CD14-positive monocyte (primary cell): ENCODE measurements at regions not wholly inside any gene's neighbourhood (a gene's known extent, or its start where the extent isn't known, plus 50 kb on each side); places are given as distances from the start of the nearest gene placed in this dataset.

Experiments
- DNase-seq, 3 donors: peaks; one replicate each; pipeline ENCODE4 v3.0.0-alpha.2; 2011 to 2022
- H2AFZ ChIP-seq: 2 replicates; pipeline ENCODE4 v1.6.0; 2012; ENCODE audit warnings: mild to moderate bottlenecking, low read depth, low read length, inconsistent platforms; ENCODE audit not compliant: insufficient read depth, poor library complexity, severe bottlenecking
- H3K27ac ChIP-seq, 2 donors: 1 replicate in 1 of 2; 2 replicates in 1 of 2; pipeline ENCODE4 v1.5.1; 2012 to 2013; ENCODE audit warnings: low read length in 2 of 2, control low read depth in 1 of 2, inconsistent platforms in 1 of 2, low read depth in 1 of 2, mild to moderate bottlenecking in 1 of 2
- H3K27me3 ChIP-seq, 2 donors: one replicate each; pipeline versions ENCODE4 v1.6.0 to v1.6.1; 2011 to 2013; ENCODE audit warnings: low read length in 2 of 2; ENCODE audit not compliant: control insufficient read depth in 2 of 2, insufficient read depth in 2 of 2
- H3K36me3 ChIP-seq, 2 donors: replicated peaks in 1 of 2; 1 replicate in 1 of 2; 2 replicates in 1 of 2; pipeline versions ENCODE4 v1.5.1 to v1.6.1; 2012 to 2013; ENCODE audit warnings: low read length in 2 of 2, control low read depth in 1 of 2, inconsistent platforms in 1 of 2, mild to moderate bottlenecking in 1 of 2; ENCODE audit not compliant: insufficient read depth in 2 of 2, control insufficient read depth in 1 of 2
- H3K4me1 ChIP-seq, 2 donors: 1 replicate in 1 of 2; 2 replicates in 1 of 2; pipeline versions ENCODE4 v1.5.1 to v1.6.1; 2012 to 2013; ENCODE audit warnings: low read length in 2 of 2, control low read depth in 1 of 2, inconsistent platforms in 1 of 2, mild to moderate bottlenecking in 1 of 2, moderate library complexity in 1 of 2; ENCODE audit not compliant: insufficient read depth in 2 of 2, control insufficient read depth in 1 of 2
- H3K4me2 ChIP-seq: replicated peaks from 2 replicates; pipeline ENCODE3; 2012; ENCODE audit warnings: low read length, moderate library complexity, mild to moderate bottlenecking; ENCODE audit not compliant: poor library complexity, severe bottlenecking; ENCODE audit errors: extremely low read depth
- H3K4me3 ChIP-seq, 3 experiments: fragments of 200-600 bp in 1 of 3; sonication (generic) in 1 of 3; replicated peaks in 1 of 3; 1 replicate in 2 of 3; 2 replicates in 1 of 3; pipeline ENCODE4 v1.5.1; 2011 to 2013; ENCODE audit warnings: low read length in 3 of 3, mild to moderate bottlenecking in 3 of 3, control low read depth in 2 of 3, low read depth in 2 of 3, inconsistent platforms in 1 of 3, moderate library complexity in 1 of 3
- H3K79me2 ChIP-seq: 2 replicates; pipeline ENCODE4 v1.6.0; 2012; ENCODE audit warnings: mild to moderate bottlenecking, control low read depth, inconsistent platforms, low read length, moderate library complexity; ENCODE audit not compliant: insufficient read depth
- H3K9ac ChIP-seq: 2 replicates; pipeline ENCODE4 v1.6.0; 2017; ENCODE audit warnings: low read length, mild to moderate bottlenecking; ENCODE audit not compliant: insufficient read depth, poor library complexity, severe bottlenecking
- H3K9me3 ChIP-seq, 2 donors: replicated peaks in 1 of 2; 1 replicate in 1 of 2; 2 replicates in 1 of 2; pipeline versions ENCODE4 v1.5.1 to v1.6.1; 2012 to 2013; ENCODE audit warnings: low read length in 2 of 2, control low read depth in 1 of 2; ENCODE audit not compliant: control insufficient read depth in 1 of 2, insufficient read depth in 1 of 2
- H4K20me1 ChIP-seq: 2 replicates; pipeline ENCODE4 v1.6.0; 2012; ENCODE audit warnings: mild to moderate bottlenecking, low read length, control low read depth, moderate library complexity; ENCODE audit not compliant: insufficient read depth
- H3K27ac Mint-ChIP-seq, 7 donors: one replicate each; pipeline ENCODE4 v1.8.0; 2020; ENCODE audit warnings: mild to moderate bottlenecking in 7 of 7, mixed read lengths in 7 of 7, moderate library complexity in 6 of 7, inconsistent platforms in 2 of 7
- H3K27me3 Mint-ChIP-seq, 3 donors: one replicate each; pipeline ENCODE4 v1.8.0; 2021 to 2022; ENCODE audit warnings: low read depth in 3 of 3, mild to moderate bottlenecking in 3 of 3, mixed read lengths in 3 of 3, moderate library complexity in 3 of 3, inconsistent platforms in 1 of 3
- H3K36me3 Mint-ChIP-seq, 2 donors: one replicate each; pipeline ENCODE4 v1.8.0; 2020; ENCODE audit warnings: mixed read lengths in 2 of 2, inconsistent platforms in 1 of 2, mild to moderate bottlenecking in 1 of 2
- H3K4me1 Mint-ChIP-seq: one replicate; pipeline ENCODE4 v1.8.0; 2020; ENCODE audit warnings: mild to moderate bottlenecking, mixed read lengths
- H3K4me3 Mint-ChIP-seq, 2 donors: one replicate each; pipeline ENCODE4 v1.8.0; 2020; ENCODE audit warnings: mild to moderate bottlenecking in 2 of 2, mixed read lengths in 2 of 2, moderate library complexity in 1 of 2
- H3K9me3 Mint-ChIP-seq, 7 donors: one replicate each; pipeline ENCODE4 v1.8.0; 2020 to 2022; ENCODE audit warnings: mixed read lengths in 7 of 7, mild to moderate bottlenecking in 6 of 7, moderate library complexity in 6 of 7, inconsistent platforms in 2 of 7
- CTCF ChIP-seq: fragments of 200-600 bp; IDR thresholded peaks from one replicate; pipeline ENCODE4 v1.8.0; 2022; ENCODE audit warnings: antibody characterized with exemption, mild to moderate bottlenecking
- WGBS: methylation state at CpG from one replicate; pipeline ENCODE4 v1.1.5; 2013; ENCODE audit warnings: missing lambda C conversion rate; ENCODE audit not compliant: insufficient coverage; 5-methylcytosine and 5-hydroxymethylcytosine counted together
- intact Hi-C, 2 donors: fragments of 100-400 bp; cut with micrococcal nuclease; formaldehyde crosslinking; loops; one replicate each; pipeline versions ENCODE4 v1.15.0 to v1.15.1; 2023

GRCh38 chr16:14017886-14018285, 53.2 kb upstream of the MRTFB start:
- Histone ChIP-seq H3K36me3 (no peaks in the 10 kb centered on the region), H2AFZ (no peak overlapping the region), H3K4me1 (peaks cover 11 to 20% of the 10 kb centered on the region in 2 donors), H3K79me2 (no peaks in the 10 kb centered on the region), H3K27me3 (no peaks in the 10 kb centered on the region), H3K4me3 (no peak overlapping the region), H4K20me1 (no peaks in the 10 kb centered on the region), H3K4me2 (no peak overlapping the region), H3K27ac (no peak overlapping the region), H3K9me3 (no peaks in the 10 kb centered on the region), H3K9ac (no peak overlapping the region)
- 93% methylated on average over 2 of the region's 2 CpGs for WGBS
- intact Hi-C loops = no loop called here
- peaks cover 6 to 11% (median 9%) of the 10 kb centered on the region in 3 donors for H3K27me3 Mint-ChIP-seq
- TF ChIP-seq CTCF = no peak
- H3K4me3 Mint-ChIP-seq = no peak overlapping the region
- no peak for DNase-seq
- H3K27ac Mint-ChIP-seq = no peak overlapping the region
- H3K4me1 Mint-ChIP-seq = peaks cover 12% of the 10 kb centered on the region
- H3K36me3 Mint-ChIP-seq = no peaks in the 10 kb centered on the region
- H3K9me3 Mint-ChIP-seq = peaks cover 0 to 6% (median 0%) of the 10 kb centered on the region in 7 donors

GRCh38 chr16:14018851-14019250, 52.3 kb upstream of the MRTFB start:
- Histone ChIP-seq H3K4me2 (no peak overlapping the region), H2AFZ (no peak overlapping the region), H3K9ac (no peak overlapping the region), H3K4me1 (peaks cover 11 to 20% of the 10 kb centered on the region in 2 donors), H3K27me3 (no peaks in the 10 kb centered on the region), H3K27ac (no peak overlapping the region), H3K36me3 (no peaks in the 10 kb centered on the region), H3K4me3 (no peak overlapping the region), H4K20me1 (no peaks in the 10 kb centered on the region), H3K9me3 (no peaks in the 10 kb centered on the region), H3K79me2 (no peaks in the 10 kb centered on the region)
- Mint-ChIP-seq H3K4me1 (peaks cover 12% of the 10 kb centered on the region), H3K4me3 (no peak overlapping the region), H3K36me3 (no peaks in the 10 kb centered on the region), H3K9me3 (peaks cover 0 to 6% (median 0%) of the 10 kb centered on the region in 7 donors), H3K27me3 (peaks cover 6 to 10% (median 9%) of the 10 kb centered on the region in 3 donors), H3K27ac (peak overlapping the region in 1 of 7 donors; percentile 61)
- no peak for DNase-seq
- intact Hi-C loops = no loop called here
- WGBS = 71% methylated on average over 1 of the region's 4 CpGs
- no peak for TF ChIP-seq CTCF
